Calu3 (cell line): ENCODE measurements at regions not wholly inside any gene's neighbourhood (a gene's known extent, or its start where the extent isn't known, plus 50 kb on each side); places are given as distances from the start of the nearest gene placed in this dataset.

Source experiments
- BruUV-seq: library from RNA; stranded (reverse); fragments of 400-500 nt; replicated peaks from 2 replicates; lab custom pipeline; 2021; lab: Mats Ljungman, UMichigan
- CTCF ChIA-PET: fragments of 300-600 bp; sonication (Branson Sonifier 250); formaldehyde crosslinking; loops from one replicate; lab custom pipeline; 2022; ENCODE audit warnings: antibody characterized with exemption; lab: Charles Lee
- DNase-seq: peaks from one replicate; pipeline ENCODE4 v3.0.0; 2022
- H3K27ac Mint-ChIP-seq: one replicate; pipeline ENCODE4 v1.8.0; 2022; ENCODE audit warnings: mixed read lengths; ENCODE audit not compliant: unreplicated experiment
- H3K27me3 Mint-ChIP-seq: one replicate; pipeline ENCODE4 v1.8.0; 2022; ENCODE audit warnings: mixed read lengths; ENCODE audit not compliant: unreplicated experiment
- H3K36me3 Mint-ChIP-seq: one replicate; pipeline ENCODE4 v1.8.0; 2022; ENCODE audit warnings: mild to moderate bottlenecking, moderate library complexity, mixed read lengths; ENCODE audit not compliant: insufficient read depth, unreplicated experiment
- H3K4me1 Mint-ChIP-seq: one replicate; pipeline ENCODE4 v1.8.0; 2022; ENCODE audit warnings: mild to moderate bottlenecking, low read depth, mixed read lengths; ENCODE audit not compliant: unreplicated experiment
- H3K4me3 Mint-ChIP-seq: one replicate; pipeline ENCODE4 v1.8.0; 2022; ENCODE audit warnings: mild to moderate bottlenecking, low read depth, moderate library complexity, mixed read lengths; ENCODE audit not compliant: unreplicated experiment
- H3K9me3 Mint-ChIP-seq: one replicate; pipeline ENCODE4 v1.8.0; 2022; ENCODE audit warnings: low read depth, mixed read lengths; ENCODE audit not compliant: unreplicated experiment
- intact Hi-C: fragments of 100-400 bp; cut with micrococcal nuclease; formaldehyde crosslinking; loops from one replicate; pipeline ENCODE4 v1.10.0; 2022; ENCODE audit not compliant: unreplicated experiment
- TF ChIP-seq, protein P1 (sequence below): fragments of 200-600 bp; IDR thresholded peaks from one replicate; pipeline ENCODE4 v1.8.0; 2022; ENCODE audit warnings: antibody characterized with exemption; ENCODE audit not compliant: unreplicated experiment

DNA sequence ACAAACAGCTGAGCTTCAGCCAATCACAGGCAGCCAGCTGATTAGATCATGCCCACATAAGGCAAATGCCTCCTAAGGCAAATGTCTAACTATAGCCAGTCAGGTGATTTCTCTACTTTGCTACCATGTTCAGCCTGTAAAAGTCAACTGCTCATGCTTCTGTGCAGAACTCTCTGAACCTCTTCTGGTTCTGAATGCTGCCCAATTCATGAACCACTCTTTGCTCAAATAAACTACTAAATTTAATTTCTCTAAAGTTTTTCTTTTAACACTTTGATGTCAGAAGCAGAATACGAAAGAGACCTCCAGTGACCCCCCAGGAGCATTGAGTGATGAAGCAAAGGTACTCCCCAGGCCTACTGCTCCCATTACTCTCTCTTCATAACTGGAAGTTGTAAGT lies 240.7 kb upstream of the IPO5 start:
- intact Hi-C loops = no loop called here
- no peaks in the 10 kb centered on the region for H3K9me3 Mint-ChIP-seq
- no TSS peak for BruUV-seq

DNA sequence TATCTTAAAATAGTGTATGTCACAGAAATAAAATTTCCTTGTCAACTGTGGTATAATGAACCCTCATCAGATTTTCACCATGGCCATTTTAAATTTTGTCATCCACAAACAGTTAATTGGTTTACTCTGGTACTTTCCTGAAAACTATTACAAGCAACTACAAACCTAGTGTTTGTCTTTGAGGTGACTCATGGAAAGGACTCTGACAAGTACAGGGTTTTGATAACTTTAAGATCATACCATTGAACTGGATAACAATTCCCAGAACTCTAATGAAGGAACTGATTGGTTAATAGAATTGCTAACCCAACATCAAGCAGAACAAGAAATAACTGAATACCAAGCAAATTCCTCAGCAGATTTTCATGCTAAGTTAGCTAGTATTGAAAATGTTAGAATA lies 237.7 kb upstream of the IPO5 start:
- Mint-ChIP-seq H3K4me3 (no peak overlapping the region), H3K9me3 (no peaks in the 10 kb centered on the region), H3K36me3 (no peaks in the 10 kb centered on the region), H3K4me1 (no peaks in the 10 kb centered on the region), H3K27ac (no peak overlapping the region), H3K27me3 (no peaks in the 10 kb centered on the region)
- intact Hi-C loops = no loop called here
- DNase-seq = no peak
- TF ChIP-seq, protein P1, sequence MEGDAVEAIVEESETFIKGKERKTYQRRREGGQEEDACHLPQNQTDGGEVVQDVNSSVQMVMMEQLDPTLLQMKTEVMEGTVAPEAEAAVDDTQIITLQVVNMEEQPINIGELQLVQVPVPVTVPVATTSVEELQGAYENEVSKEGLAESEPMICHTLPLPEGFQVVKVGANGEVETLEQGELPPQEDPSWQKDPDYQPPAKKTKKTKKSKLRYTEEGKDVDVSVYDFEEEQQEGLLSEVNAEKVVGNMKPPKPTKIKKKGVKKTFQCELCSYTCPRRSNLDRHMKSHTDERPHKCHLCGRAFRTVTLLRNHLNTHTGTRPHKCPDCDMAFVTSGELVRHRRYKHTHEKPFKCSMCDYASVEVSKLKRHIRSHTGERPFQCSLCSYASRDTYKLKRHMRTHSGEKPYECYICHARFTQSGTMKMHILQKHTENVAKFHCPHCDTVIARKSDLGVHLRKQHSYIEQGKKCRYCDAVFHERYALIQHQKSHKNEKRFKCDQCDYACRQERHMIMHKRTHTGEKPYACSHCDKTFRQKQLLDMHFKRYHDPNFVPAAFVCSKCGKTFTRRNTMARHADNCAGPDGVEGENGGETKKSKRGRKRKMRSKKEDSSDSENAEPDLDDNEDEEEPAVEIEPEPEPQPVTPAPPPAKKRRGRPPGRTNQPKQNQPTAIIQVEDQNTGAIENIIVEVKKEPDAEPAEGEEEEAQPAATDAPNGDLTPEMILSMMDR = no peak
- CTCF ChIA-PET = no interaction called here
- no TSS peak for BruUV-seq

More for the DNA sequence above, 240.7 kb upstream of the IPO5 start:
- H3K27me3 Mint-ChIP-seq = no peaks in the 10 kb centered on the region
- H3K36me3 Mint-ChIP-seq = no peaks in the 10 kb centered on the region
- no peak for DNase-seq
- TF ChIP-seq, protein P1 = no peak
- H3K27ac Mint-ChIP-seq = no peak overlapping the region
- H3K4me1 Mint-ChIP-seq = no peaks in the 10 kb centered on the region
- no peak overlapping the region for H3K4me3 Mint-ChIP-seq
- CTCF ChIA-PET = no interaction called here

DNA sequence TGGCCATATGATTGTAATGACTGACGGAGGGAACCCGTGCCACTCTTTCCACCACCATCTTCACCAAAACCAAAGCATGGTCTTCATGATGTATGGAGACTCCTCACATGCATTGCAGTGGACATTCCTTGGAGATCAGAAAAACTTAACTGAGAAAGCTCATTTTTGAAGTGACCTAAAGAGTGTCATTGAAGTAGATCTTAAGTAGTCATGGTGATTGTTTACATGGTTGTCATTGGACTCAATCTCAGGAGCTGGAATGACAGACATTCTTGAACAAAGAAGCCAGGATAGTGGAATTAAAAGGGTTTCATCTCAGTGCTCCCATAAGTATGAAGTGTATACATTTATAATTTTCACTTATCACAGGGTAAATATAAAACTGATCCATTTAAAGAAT lies 236.7 kb upstream of the IPO5 start:
- H3K36me3 Mint-ChIP-seq = no peaks in the 10 kb centered on the region
- H3K9me3 Mint-ChIP-seq = no peaks in the 10 kb centered on the region
- TF ChIP-seq, protein P1 = no peak
- H3K4me1 Mint-ChIP-seq = no peaks in the 10 kb centered on the region
- no peak overlapping the region for H3K27ac Mint-ChIP-seq
- no peak for DNase-seq
- no peak overlapping the region for H3K4me3 Mint-ChIP-seq
- no peaks in the 10 kb centered on the region for H3K27me3 Mint-ChIP-seq
- no TSS peak for BruUV-seq
- intact Hi-C loops = no loop called here
- CTCF ChIA-PET = no interaction called here

DNA sequence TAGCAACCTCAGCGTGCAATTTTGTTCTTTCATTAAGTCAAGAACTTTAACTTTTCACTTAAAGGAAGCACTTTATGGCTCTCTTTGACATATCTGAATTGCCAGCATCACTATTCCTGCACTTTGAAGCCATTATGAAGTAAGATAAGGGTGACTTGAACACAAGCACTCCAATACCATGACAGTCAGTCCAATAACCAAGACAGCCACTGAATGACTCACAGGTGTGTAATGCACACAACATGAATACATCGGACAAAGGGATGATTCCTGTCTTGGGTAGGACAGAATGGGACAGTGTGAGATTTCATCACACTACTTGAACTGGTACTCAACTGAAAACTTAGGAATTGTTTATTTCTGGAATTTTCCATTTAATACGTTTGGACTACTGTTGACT lies 233.7 kb upstream of the IPO5 start:
- no TSS peak for BruUV-seq
- Mint-ChIP-seq H3K27me3 (peaks cover 13% of the 10 kb centered on the region), H3K4me3 (no peak overlapping the region), H3K4me1 (no peaks in the 10 kb centered on the region), H3K36me3 (no peaks in the 10 kb centered on the region), H3K27ac (no peak overlapping the region), H3K9me3 (no peaks in the 10 kb centered on the region)
- TF ChIP-seq, protein P1 = no peak
- CTCF ChIA-PET = no interaction called here
- DNase-seq = no peak
- intact Hi-C loops = no loop called here
